VCaP (cell line): ENCODE measurements at regions not wholly inside any gene's neighbourhood (a gene's known extent, or its start where the extent isn't known, plus 50 kb on each side); places are given as distances from the start of the nearest gene placed in this dataset.

ENCODE experiments used
- H3K27ac ChIP-seq: fragments of 450-650 bp; 2 replicates; pipeline ENCODE4 v1.5.1; 2017
- TF ChIP-seq, protein P1 (sequence below): fragments of 450-650 bp; conservative IDR thresholded peaks from 2 replicates; pipeline ENCODE4 v1.5.1; 2017; ENCODE audit warnings: mild to moderate bottlenecking, moderate library complexity

GRCh38 chr13:105247830-105248229 lies 1287.6 kb downstream of the EFNB2 start:
- TF ChIP-seq, protein P1, sequence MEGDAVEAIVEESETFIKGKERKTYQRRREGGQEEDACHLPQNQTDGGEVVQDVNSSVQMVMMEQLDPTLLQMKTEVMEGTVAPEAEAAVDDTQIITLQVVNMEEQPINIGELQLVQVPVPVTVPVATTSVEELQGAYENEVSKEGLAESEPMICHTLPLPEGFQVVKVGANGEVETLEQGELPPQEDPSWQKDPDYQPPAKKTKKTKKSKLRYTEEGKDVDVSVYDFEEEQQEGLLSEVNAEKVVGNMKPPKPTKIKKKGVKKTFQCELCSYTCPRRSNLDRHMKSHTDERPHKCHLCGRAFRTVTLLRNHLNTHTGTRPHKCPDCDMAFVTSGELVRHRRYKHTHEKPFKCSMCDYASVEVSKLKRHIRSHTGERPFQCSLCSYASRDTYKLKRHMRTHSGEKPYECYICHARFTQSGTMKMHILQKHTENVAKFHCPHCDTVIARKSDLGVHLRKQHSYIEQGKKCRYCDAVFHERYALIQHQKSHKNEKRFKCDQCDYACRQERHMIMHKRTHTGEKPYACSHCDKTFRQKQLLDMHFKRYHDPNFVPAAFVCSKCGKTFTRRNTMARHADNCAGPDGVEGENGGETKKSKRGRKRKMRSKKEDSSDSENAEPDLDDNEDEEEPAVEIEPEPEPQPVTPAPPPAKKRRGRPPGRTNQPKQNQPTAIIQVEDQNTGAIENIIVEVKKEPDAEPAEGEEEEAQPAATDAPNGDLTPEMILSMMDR: no peak
- no peak overlapping the region for H3K27ac ChIP-seq

- TF ChIP-seq, protein P1: no peak
- H3K27ac ChIP-seq: no peak overlapping the region
Observed at GRCh38 chr13:105240371-105240770, 1295.1 kb downstream of the EFNB2 start.

DNA sequence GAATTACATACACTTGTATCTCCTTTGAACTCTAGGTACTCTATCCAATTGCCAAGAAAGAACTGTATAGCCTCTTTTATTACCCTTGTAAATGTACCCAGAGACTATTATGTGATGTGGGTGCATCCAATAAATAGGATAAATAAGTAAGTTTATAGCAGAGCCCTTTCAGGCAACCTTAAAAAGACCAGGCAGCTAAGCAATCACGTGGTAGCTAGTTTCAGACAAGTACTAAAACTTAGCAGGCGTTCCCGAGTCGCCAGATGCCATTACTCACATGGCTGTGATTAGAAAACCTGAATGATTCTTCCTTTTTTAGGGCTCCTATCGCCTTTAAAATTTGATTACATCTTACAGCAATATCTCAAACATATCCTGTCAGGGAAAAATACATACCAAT lies 1303.0 kb downstream of the EFNB2 start:
- TF ChIP-seq, protein P1: no peak
- no peak overlapping the region for H3K27ac ChIP-seq

- no peak overlapping the region for H3K27ac ChIP-seq
- TF ChIP-seq, protein P1: no peak
Observed at GRCh38 chr13:105232006-105232405, 1303.5 kb downstream of the EFNB2 start.

GRCh38 chr13:105231579-105231978 lies 1303.9 kb downstream of the EFNB2 start:
- TF ChIP-seq, protein P1: no peak
- no peak overlapping the region for H3K27ac ChIP-seq

- no peak overlapping the region for H3K27ac ChIP-seq
- TF ChIP-seq, protein P1: no peak
Observed at GRCh38 chr13:105220881-105221280, 1314.6 kb downstream of the EFNB2 start.

- TF ChIP-seq, protein P1: no peak
- no peak overlapping the region for H3K27ac ChIP-seq
Observed at GRCh38 chr13:105220063-105220462, 1315.4 kb downstream of the EFNB2 start.

- no peak overlapping the region for H3K27ac ChIP-seq
- TF ChIP-seq, protein P1: no peak
Observed at GRCh38 chr13:105219651-105220050, 1315.8 kb downstream of the EFNB2 start.
